ENCODE measurements at regions not wholly inside any gene's neighbourhood (a gene's known extent, or its start where the extent isn't known, plus 50 kb on each side); places are given as distances from the start of the nearest gene placed in this dataset.

DNA sequence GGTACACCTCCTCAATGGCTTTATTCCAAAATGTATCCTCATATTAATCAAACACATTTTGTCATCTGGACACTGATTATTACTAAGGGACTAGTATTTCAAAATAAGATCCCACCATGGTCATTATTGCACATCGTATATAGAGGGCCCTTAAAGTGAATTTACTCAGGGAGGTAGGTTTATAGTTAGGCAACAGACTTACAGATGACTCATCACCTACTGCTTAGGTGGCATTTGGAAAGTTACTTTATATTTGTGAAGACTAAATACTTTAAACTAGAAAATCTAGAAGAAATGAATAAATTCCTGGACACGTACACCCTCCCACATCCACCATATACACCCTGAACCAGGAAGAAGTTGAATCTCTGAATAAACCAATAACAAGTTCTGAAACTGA lies 353.0 kb downstream of the KCTD12 start:
- TF ChIP-seq, protein P1, sequence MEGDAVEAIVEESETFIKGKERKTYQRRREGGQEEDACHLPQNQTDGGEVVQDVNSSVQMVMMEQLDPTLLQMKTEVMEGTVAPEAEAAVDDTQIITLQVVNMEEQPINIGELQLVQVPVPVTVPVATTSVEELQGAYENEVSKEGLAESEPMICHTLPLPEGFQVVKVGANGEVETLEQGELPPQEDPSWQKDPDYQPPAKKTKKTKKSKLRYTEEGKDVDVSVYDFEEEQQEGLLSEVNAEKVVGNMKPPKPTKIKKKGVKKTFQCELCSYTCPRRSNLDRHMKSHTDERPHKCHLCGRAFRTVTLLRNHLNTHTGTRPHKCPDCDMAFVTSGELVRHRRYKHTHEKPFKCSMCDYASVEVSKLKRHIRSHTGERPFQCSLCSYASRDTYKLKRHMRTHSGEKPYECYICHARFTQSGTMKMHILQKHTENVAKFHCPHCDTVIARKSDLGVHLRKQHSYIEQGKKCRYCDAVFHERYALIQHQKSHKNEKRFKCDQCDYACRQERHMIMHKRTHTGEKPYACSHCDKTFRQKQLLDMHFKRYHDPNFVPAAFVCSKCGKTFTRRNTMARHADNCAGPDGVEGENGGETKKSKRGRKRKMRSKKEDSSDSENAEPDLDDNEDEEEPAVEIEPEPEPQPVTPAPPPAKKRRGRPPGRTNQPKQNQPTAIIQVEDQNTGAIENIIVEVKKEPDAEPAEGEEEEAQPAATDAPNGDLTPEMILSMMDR (conservative IDR thresholded peaks at IDR 0.05), result no peak
- no peak for TF ChIP-seq EZH2 (IDR thresholded peaks at IDR 0.05; ENCODE audit: low read depth)
